Endodermal cell (in vitro differentiated cells): ENCODE measurements at regions not wholly inside any gene's neighbourhood (a gene's known extent, or its start where the extent isn't known, plus 50 kb on each side); places are given as distances from the start of the nearest gene placed in this dataset.

ENCODE experiments used
- DNase-seq: peaks from one replicate; pipeline ENCODE4 v3.0.0-alpha.2; 2017
- H3K27ac ChIP-seq: 2 replicates; pipeline ENCODE4 v1.5.1; 2013; ENCODE audit warnings: mild to moderate bottlenecking, low read depth, low read length, moderate library complexity
- H3K27me3 ChIP-seq: 2 replicates; pipeline ENCODE4 v1.6.1; 2013; ENCODE audit warnings: mild to moderate bottlenecking, low read length, moderate library complexity; ENCODE audit not compliant: insufficient read depth, control insufficient read depth, poor library complexity, severe bottlenecking
- H3K36me3 ChIP-seq: 2 replicates; pipeline ENCODE4 v1.7.0; 2013; ENCODE audit warnings: mild to moderate bottlenecking, low read length, moderate library complexity; ENCODE audit not compliant: control insufficient read depth, insufficient read depth
- H3K4me1 ChIP-seq: one replicate; pipeline ENCODE4 v1.7.0; 2013; ENCODE audit warnings: low read length; ENCODE audit not compliant: control insufficient read depth, insufficient read depth
- H3K4me3 ChIP-seq: 2 replicates; pipeline ENCODE4 v1.5.1; 2013; ENCODE audit warnings: mild to moderate bottlenecking, low read length, moderate library complexity
- H3K9ac ChIP-seq: 2 replicates; pipeline ENCODE4 v1.6.1; 2013; ENCODE audit warnings: mild to moderate bottlenecking, low read length, moderate library complexity; ENCODE audit not compliant: poor library complexity, severe bottlenecking; ENCODE audit errors: extremely low read depth
- H3K9me3 ChIP-seq: 2 replicates; pipeline ENCODE4 v1.6.1; 2013; ENCODE audit warnings: mild to moderate bottlenecking, low read length, moderate library complexity; ENCODE audit not compliant: control insufficient read depth
- H3K27ac Mint-ChIP-seq: 2 replicates; pipeline ENCODE4 v1.8.0; 2020; ENCODE audit warnings: mixed read lengths
- H3K27me3 Mint-ChIP-seq: 2 replicates; pipeline ENCODE4 v1.8.0; 2021; ENCODE audit warnings: mild to moderate bottlenecking, mixed read lengths; ENCODE audit not compliant: insufficient read depth
- H3K36me3 Mint-ChIP-seq: 2 replicates; pipeline ENCODE4 v1.8.0; 2020; ENCODE audit warnings: low read depth, mixed read lengths
- H3K4me1 Mint-ChIP-seq: 2 replicates; pipeline ENCODE4 v1.8.0; 2020; ENCODE audit warnings: mixed read lengths
- H3K4me3 Mint-ChIP-seq: 2 replicates; pipeline ENCODE4 v1.8.0; 2020; ENCODE audit warnings: mild to moderate bottlenecking, moderate library complexity, mixed read lengths
- H3K9me3 Mint-ChIP-seq: 2 replicates; pipeline ENCODE4 v1.8.0; 2020; ENCODE audit warnings: mild to moderate bottlenecking, mixed read lengths
- CTCF ChIP-seq: fragments of 200-600 bp; sonication (generic); conservative IDR thresholded peaks from 2 replicates; pipeline ENCODE4 v1.5.0; 2021; ENCODE audit warnings: antibody characterized with exemption, mild to moderate bottlenecking
- WGBS, 2 experiments: methylation state at CpG; one replicate each; pipeline versions ENCODE4 v1.1.5 to v1.1.7; 2013; ENCODE audit warnings: missing lambda C conversion rate in 2 of 2, mixed read lengths in 1 of 2; ENCODE audit not compliant: insufficient coverage in 1 of 2, insufficient read length in 1 of 2; 5-methylcytosine and 5-hydroxymethylcytosine counted together

DNA sequence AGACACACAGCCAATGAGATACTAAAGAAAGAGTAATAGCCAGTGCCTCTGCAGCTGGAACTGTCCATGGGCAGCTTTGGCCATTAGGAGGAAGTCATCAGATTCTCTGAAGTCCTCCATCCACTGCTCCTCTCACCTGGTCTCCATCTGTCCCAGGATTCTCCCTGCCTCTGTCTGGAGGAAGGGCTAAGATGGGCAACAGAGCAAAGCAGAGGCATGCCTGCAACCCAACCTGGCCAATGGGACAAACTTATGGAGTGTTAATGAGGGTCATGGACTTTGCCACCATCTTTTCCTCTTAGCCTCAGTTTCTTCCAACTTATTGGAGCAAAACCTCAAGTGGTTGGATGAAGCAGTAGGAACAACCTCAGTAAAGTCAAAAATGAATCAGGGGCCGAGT, 91.5 kb upstream of the SIX3 start:
- no peak for TF ChIP-seq CTCF
- Histone ChIP-seq H3K4me3 (no peak overlapping the region), H3K27ac (no peak overlapping the region), H3K4me1 (no peaks in the 10 kb centered on the region), H3K36me3 (no peaks in the 10 kb centered on the region), H3K9ac (no peak overlapping the region), H3K9me3 (no peaks in the 10 kb centered on the region), H3K27me3 (peaks cover 8% of the 10 kb centered on the region)
- no peak for DNase-seq
- no peaks in the 10 kb centered on the region for H3K9me3 Mint-ChIP-seq
- no peaks in the 10 kb centered on the region for H3K4me1 Mint-ChIP-seq
- WGBS, 2 experiments: 98 to 100% methylated on average over 1 of the region's 1 CpG
- no peak overlapping the region for H3K27ac Mint-ChIP-seq
- H3K4me3 Mint-ChIP-seq: no peak overlapping the region
- H3K27me3 Mint-ChIP-seq: peaks cover 17% of the 10 kb centered on the region
- H3K36me3 Mint-ChIP-seq: no peaks in the 10 kb centered on the region

DNA sequence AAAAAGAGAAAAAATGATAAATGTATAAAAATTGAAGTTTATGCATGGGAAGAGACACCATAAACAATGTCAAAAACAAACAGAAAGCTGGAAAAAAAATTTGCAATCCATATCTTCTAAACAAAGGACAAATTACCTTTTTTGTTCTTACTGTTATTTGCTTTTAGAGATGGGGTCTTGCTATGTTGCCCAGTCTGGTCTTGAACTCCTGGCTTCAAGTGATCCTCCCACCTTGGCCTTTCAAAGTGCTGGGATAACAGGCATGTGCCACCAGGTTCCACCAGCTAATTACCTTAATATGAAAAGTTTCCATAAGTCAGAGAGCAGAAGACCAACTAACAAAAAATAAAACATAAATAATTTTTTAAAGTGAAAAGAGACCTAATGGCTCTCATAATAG, 90.0 kb upstream of the SIX3 start:
- H3K4me1 ChIP-seq: no peaks in the 10 kb centered on the region
- peaks cover 8% of the 10 kb centered on the region for H3K27me3 ChIP-seq
- Mint-ChIP-seq H3K36me3 (no peaks in the 10 kb centered on the region), H3K4me1 (no peaks in the 10 kb centered on the region), H3K27me3 (peaks cover 19% of the 10 kb centered on the region), H3K27ac (no peak overlapping the region), H3K9me3 (no peaks in the 10 kb centered on the region), H3K4me3 (no peak overlapping the region)
- DNase-seq: no peak
- H3K9me3 ChIP-seq: no peaks in the 10 kb centered on the region
- no peak overlapping the region for H3K9ac ChIP-seq
- no peak overlapping the region for H3K27ac ChIP-seq
- no peak overlapping the region for H3K4me3 ChIP-seq
- no peak for TF ChIP-seq CTCF
- H3K36me3 ChIP-seq: no peaks in the 10 kb centered on the region

- Histone ChIP-seq H3K4me1 (no peaks in the 10 kb centered on the region), H3K36me3 (no peaks in the 10 kb centered on the region), H3K9me3 (no peaks in the 10 kb centered on the region), H3K4me3 (no peak overlapping the region), H3K27me3 (peaks cover 8% of the 10 kb centered on the region), H3K9ac (no peak overlapping the region), H3K27ac (no peak overlapping the region)
- Mint-ChIP-seq H3K9me3 (no peaks in the 10 kb centered on the region), H3K36me3 (no peaks in the 10 kb centered on the region), H3K4me3 (no peak overlapping the region), H3K4me1 (no peaks in the 10 kb centered on the region), H3K27me3 (peaks cover 16% of the 10 kb centered on the region), H3K27ac (no peak overlapping the region)
- no peak for TF ChIP-seq CTCF
- 89% methylated on average over 1 of the region's 2 CpGs; no CpG with 5 or more reads in 1 of the 2 experiments for WGBS, 2 experiments
- no peak for DNase-seq
These were observed 88.9 kb upstream of the SIX3 start for GRCh38 chr2:44852594-44852993.
